Activated CD4-positive, alpha-beta T cell treated with anti-CD3 and anti-CD28 coated beads, Interleukin-2, amount 10 ng/mL, durations not matched to agents 7 days and 5 days (primary cell): ENCODE measurements at regions not wholly inside any gene's neighbourhood (a gene's known extent, or its start where the extent isn't known, plus 50 kb on each side); places are given as distances from the start of the nearest gene placed in this dataset.

Source experiments
- CTCF ChIA-PET: fragments of 350-600 bp; sonication (Branson Sonifier 250); formaldehyde crosslinking; loops from one replicate; lab custom pipeline; 2021; ENCODE audit warnings: antibody characterized with exemption; lab: Charles Lee
- POLR2A ChIA-PET: fragments of 350-600 bp; sonication (Branson Sonifier 250); formaldehyde crosslinking; loops from one replicate; lab custom pipeline; 2021; ENCODE audit warnings: antibody characterized with exemption; lab: Charles Lee
- DNase-seq: peaks from one replicate; pipeline ENCODE4 v3.0.0-alpha.2; 2020
- H3K27ac Mint-ChIP-seq: one replicate; pipeline ENCODE4 v1.8.0; 2021; ENCODE audit warnings: mild to moderate bottlenecking, moderate library complexity, mixed read lengths
- H3K27me3 Mint-ChIP-seq: one replicate; pipeline ENCODE4 v1.8.0; 2021; ENCODE audit warnings: mixed read lengths
- H3K36me3 Mint-ChIP-seq: one replicate; pipeline ENCODE4 v1.8.0; 2021; ENCODE audit warnings: low read depth, mixed read lengths
- H3K4me1 Mint-ChIP-seq: one replicate; pipeline ENCODE4 v1.8.0; 2021; ENCODE audit warnings: mixed read lengths
- H3K4me3 Mint-ChIP-seq: one replicate; pipeline ENCODE4 v1.8.0; 2021; ENCODE audit warnings: mild to moderate bottlenecking, moderate library complexity, mixed read lengths
- H3K9me3 Mint-ChIP-seq: one replicate; pipeline ENCODE4 v1.8.0; 2021; ENCODE audit warnings: mixed read lengths

- ChIA-PET POLR2A (no interaction called here), CTCF (no interaction called here)
- Mint-ChIP-seq H3K27ac (no peak overlapping the region), H3K27me3 (no peaks in the 10 kb centered on the region), H3K9me3 (peaks cover 4% of the 10 kb centered on the region), H3K36me3 (no peaks in the 10 kb centered on the region), H3K4me1 (no peaks in the 10 kb centered on the region), H3K4me3 (no peak overlapping the region)
- DNase-seq, result no peak
Observed at GRCh38 chr2:145154731-145155130, 634.8 kb upstream of the ZEB2 start.

GRCh38 chr2:145146691-145147090 is 626.8 kb upstream of the ZEB2 start:
- CTCF ChIA-PET, result no interaction called here
- H3K27me3 Mint-ChIP-seq, result no peaks in the 10 kb centered on the region

GRCh38 chr2:145144131-145144728 is 624.3 kb upstream of the ZEB2 start:
- H3K27ac Mint-ChIP-seq, result no peak overlapping the region
- H3K4me1 Mint-ChIP-seq, result no peaks in the 10 kb centered on the region
- ChIA-PET POLR2A (no interaction called here), CTCF (no interaction called here)
- no peaks in the 10 kb centered on the region for H3K36me3 Mint-ChIP-seq
- no peak for DNase-seq
- no peaks in the 10 kb centered on the region for H3K9me3 Mint-ChIP-seq
- no peaks in the 10 kb centered on the region for H3K27me3 Mint-ChIP-seq
- no peak overlapping the region for H3K4me3 Mint-ChIP-seq

More at GRCh38 chr2:145146691-145147090, 626.8 kb upstream of the ZEB2 start:
- no peak overlapping the region for H3K4me3 Mint-ChIP-seq
- no peaks in the 10 kb centered on the region for H3K9me3 Mint-ChIP-seq
- no peak overlapping the region for H3K27ac Mint-ChIP-seq
- DNase-seq, result no peak
- H3K36me3 Mint-ChIP-seq, result no peaks in the 10 kb centered on the region
- POLR2A ChIA-PET, result no interaction called here
- no peaks in the 10 kb centered on the region for H3K4me1 Mint-ChIP-seq

- H3K9me3 Mint-ChIP-seq, result no peaks in the 10 kb centered on the region
- ChIA-PET CTCF (no interaction called here), POLR2A (no interaction called here)
- no peak for DNase-seq
- H3K4me3 Mint-ChIP-seq, result no peak overlapping the region
- no peaks in the 10 kb centered on the region for H3K36me3 Mint-ChIP-seq
- no peaks in the 10 kb centered on the region for H3K27me3 Mint-ChIP-seq
- no peak overlapping the region for H3K27ac Mint-ChIP-seq
- no peaks in the 10 kb centered on the region for H3K4me1 Mint-ChIP-seq
Observed at GRCh38 chr2:145141981-145142380, 622.1 kb upstream of the ZEB2 start.

GRCh38 chr2:145140658-145141057 is 620.7 kb upstream of the ZEB2 start:
- H3K36me3 Mint-ChIP-seq, result no peaks in the 10 kb centered on the region
- H3K27me3 Mint-ChIP-seq, result no peaks in the 10 kb centered on the region
- DNase-seq, result no peak
- CTCF ChIA-PET, result no interaction called here
- POLR2A ChIA-PET, result no interaction called here
- no peak overlapping the region for H3K4me3 Mint-ChIP-seq
- H3K9me3 Mint-ChIP-seq, result no peaks in the 10 kb centered on the region
- H3K4me1 Mint-ChIP-seq, result no peaks in the 10 kb centered on the region
- no peak overlapping the region for H3K27ac Mint-ChIP-seq

- DNase-seq, result no peak
- H3K9me3 Mint-ChIP-seq, result no peaks in the 10 kb centered on the region
- no peak overlapping the region for H3K27ac Mint-ChIP-seq
- H3K27me3 Mint-ChIP-seq, result no peaks in the 10 kb centered on the region
- ChIA-PET POLR2A (no interaction called here), CTCF (no interaction called here)
- H3K4me1 Mint-ChIP-seq, result no peaks in the 10 kb centered on the region
- no peak overlapping the region for H3K4me3 Mint-ChIP-seq
- H3K36me3 Mint-ChIP-seq, result no peaks in the 10 kb centered on the region
Observed at GRCh38 chr2:145138626-145139025, 618.7 kb upstream of the ZEB2 start.

GRCh38 chr2:145137901-145138300 is 618.0 kb upstream of the ZEB2 start:
- no peaks in the 10 kb centered on the region for H3K27me3 Mint-ChIP-seq
- H3K36me3 Mint-ChIP-seq, result no peaks in the 10 kb centered on the region
- no peaks in the 10 kb centered on the region for H3K4me1 Mint-ChIP-seq
- DNase-seq, result no peak
- no peaks in the 10 kb centered on the region for H3K9me3 Mint-ChIP-seq
- H3K27ac Mint-ChIP-seq, result no peak overlapping the region
- no peak overlapping the region for H3K4me3 Mint-ChIP-seq
- ChIA-PET CTCF (no interaction called here), POLR2A (no interaction called here)

- Mint-ChIP-seq H3K9me3 (no peaks in the 10 kb centered on the region), H3K27ac (no peak overlapping the region), H3K36me3 (no peaks in the 10 kb centered on the region), H3K27me3 (no peaks in the 10 kb centered on the region), H3K4me3 (no peak overlapping the region), H3K4me1 (no peaks in the 10 kb centered on the region)
- POLR2A ChIA-PET, result no interaction called here
- CTCF ChIA-PET, result no interaction called here
- DNase-seq, result no peak
Observed at GRCh38 chr2:145137211-145137610, 617.3 kb upstream of the ZEB2 start.

GRCh38 chr2:145136702-145137101 is 616.8 kb upstream of the ZEB2 start:
- POLR2A ChIA-PET, result no interaction called here
- CTCF ChIA-PET, result no interaction called here
- H3K4me1 Mint-ChIP-seq, result no peaks in the 10 kb centered on the region
- no peak overlapping the region for H3K4me3 Mint-ChIP-seq
- H3K36me3 Mint-ChIP-seq, result no peaks in the 10 kb centered on the region
- H3K27ac Mint-ChIP-seq, result no peak overlapping the region
- H3K27me3 Mint-ChIP-seq, result no peaks in the 10 kb centered on the region
- no peaks in the 10 kb centered on the region for H3K9me3 Mint-ChIP-seq
- DNase-seq, result no peak

GRCh38 chr2:145126146-145126545 is 606.2 kb upstream of the ZEB2 start:
- DNase-seq, result no peak
- no peak overlapping the region for H3K4me3 Mint-ChIP-seq
- H3K36me3 Mint-ChIP-seq, result no peaks in the 10 kb centered on the region
- H3K4me1 Mint-ChIP-seq, result no peaks in the 10 kb centered on the region
- no peaks in the 10 kb centered on the region for H3K9me3 Mint-ChIP-seq
- H3K27ac Mint-ChIP-seq, result no peak overlapping the region
- CTCF ChIA-PET, result no interaction called here
- POLR2A ChIA-PET, result no interaction called here
- H3K27me3 Mint-ChIP-seq, result no peaks in the 10 kb centered on the region

- H3K4me3 Mint-ChIP-seq, result no peak overlapping the region
Observed at GRCh38 chr2:145124085-145124484, 604.2 kb upstream of the ZEB2 start.

GRCh38 chr2:145123606-145124005 is 603.7 kb upstream of the ZEB2 start:
- no peaks in the 10 kb centered on the region for H3K9me3 Mint-ChIP-seq
- no peaks in the 10 kb centered on the region for H3K36me3 Mint-ChIP-seq
- no peaks in the 10 kb centered on the region for H3K27me3 Mint-ChIP-seq
- ChIA-PET POLR2A (no interaction called here), CTCF (no interaction called here)
- no peak overlapping the region for H3K4me3 Mint-ChIP-seq
- DNase-seq, result no peak
- no peak overlapping the region for H3K27ac Mint-ChIP-seq
- H3K4me1 Mint-ChIP-seq, result no peaks in the 10 kb centered on the region

More at GRCh38 chr2:145124085-145124484, 604.2 kb upstream of the ZEB2 start:
- CTCF ChIA-PET, result no interaction called here
- H3K36me3 Mint-ChIP-seq, result no peaks in the 10 kb centered on the region
- no peak overlapping the region for H3K27ac Mint-ChIP-seq
- H3K9me3 Mint-ChIP-seq, result no peaks in the 10 kb centered on the region
- no peaks in the 10 kb centered on the region for H3K4me1 Mint-ChIP-seq
- no peak for DNase-seq
- POLR2A ChIA-PET, result no interaction called here
- H3K27me3 Mint-ChIP-seq, result no peaks in the 10 kb centered on the region

GRCh38 chr2:145119225-145119624 is 599.3 kb upstream of the ZEB2 start:
- Mint-ChIP-seq H3K9me3 (no peaks in the 10 kb centered on the region), H3K4me1 (no peaks in the 10 kb centered on the region), H3K36me3 (no peaks in the 10 kb centered on the region), H3K4me3 (no peak overlapping the region), H3K27ac (no peak overlapping the region), H3K27me3 (no peaks in the 10 kb centered on the region)
- CTCF ChIA-PET, result no interaction called here
- no peak for DNase-seq
- POLR2A ChIA-PET, result no interaction called here
